H1 (cell line): ENCODE measurements at regions not wholly inside any gene's neighbourhood (a gene's known extent, or its start where the extent isn't known, plus 50 kb on each side); places are given as distances from the start of the nearest gene placed in this dataset.

Source experiments
- CTCF ChIA-PET: fragments of 300-600 bp; sonication (Branson Sonifier 250); formaldehyde crosslinking; loops from one replicate; lab custom pipeline; 2021; ENCODE audit not compliant: partially characterized antibody; lab: Charles Lee
- POLR2A ChIA-PET: fragments of 300-600 bp; sonication (Branson Sonifier 250); formaldehyde crosslinking; loops from one replicate; lab custom pipeline; 2021; ENCODE audit warnings: inconsistent platforms; ENCODE audit not compliant: partially characterized antibody; lab: Charles Lee
- DNase-seq, 2 experiments: peaks; one replicate each; pipeline versions ENCODE4 v3.0.0 to v3.0.0-alpha.2; 2010 to 2022; ENCODE audit warnings: low spot score in 2 of 2, low read depth in 1 of 2, mixed read lengths in 1 of 2
- FAIRE-seq: peaks from 2 replicates; lab custom pipeline; 2011; peaks lifted over from hg19 to GRCh38; lab: Jason Lieb, UNC
- H2AFZ ChIP-seq: 2 replicates; pipeline ENCODE4 v1.8.1; 2012; ENCODE audit warnings: low read length, inconsistent platforms
- H2AK5ac ChIP-seq: 2 replicates; pipeline ENCODE4 v1.6.1; 2013; ENCODE audit warnings: low read depth, low read length
- H2BK120ac ChIP-seq: replicated peaks from 2 replicates; pipeline ENCODE3; 2013; ENCODE audit warnings: low read depth, low read length, inconsistent platforms
- H2BK12ac ChIP-seq: 2 replicates; pipeline ENCODE4 v1.6.1; 2013; ENCODE audit warnings: low read depth, low read length
- H2BK15ac ChIP-seq: 2 replicates; pipeline ENCODE4 v1.6.1; 2013; ENCODE audit warnings: low read length
- H2BK20ac ChIP-seq: 2 replicates; pipeline ENCODE4 v1.6.1; 2013; ENCODE audit warnings: low read length
- H2BK5ac ChIP-seq: 2 replicates; pipeline ENCODE4 v1.6.1; 2013; ENCODE audit warnings: low read depth, low read length
- H3K14ac ChIP-seq: 2 replicates; pipeline ENCODE4 v1.6.1; 2013; ENCODE audit warnings: inconsistent platforms; ENCODE audit not compliant: insufficient read length
- H3K18ac ChIP-seq: 2 replicates; pipeline ENCODE4 v1.6.1; 2013; ENCODE audit warnings: low read length; ENCODE audit errors: extremely low read depth
- H3K23ac ChIP-seq: 2 replicates; pipeline ENCODE4 v1.6.1; 2013; ENCODE audit warnings: inconsistent platforms; ENCODE audit not compliant: insufficient read length
- H3K23me2 ChIP-seq: 2 replicates; pipeline ENCODE4 v1.6.1; 2013; ENCODE audit warnings: low read depth, low read length
- H3K27ac ChIP-seq: 2 replicates; pipeline ENCODE4 v1.6.1; 2011; ENCODE audit warnings: low read depth, low read length, inconsistent platforms
- H3K27me3 ChIP-seq, 4 experiments: replicated peaks in 1 of 4; 1 replicate in 1 of 4; 2 replicates in 3 of 4; pipeline versions ENCODE4 v1.6.1 to v1.8.1; 2011 to 2013; ENCODE audit warnings: low read length in 3 of 4, mild to moderate bottlenecking in 3 of 4, inconsistent platforms in 2 of 4, mixed read lengths in 2 of 4, moderate library complexity in 1 of 4; ENCODE audit not compliant: control insufficient read depth in 3 of 4, insufficient read depth in 3 of 4; ENCODE audit errors: extremely low read depth in 1 of 4
- H3K36me3 ChIP-seq, 4 experiments: 2 replicates each; pipeline versions ENCODE4 v1.6.1 to v1.8.1; 2011 to 2013; ENCODE audit warnings: mild to moderate bottlenecking in 4 of 4, low read length in 3 of 4, moderate library complexity in 2 of 4, control low read depth in 1 of 4, inconsistent platforms in 1 of 4; ENCODE audit not compliant: insufficient read depth in 4 of 4, control insufficient read depth in 2 of 4
- H3K4ac ChIP-seq: replicated peaks from 2 replicates; pipeline ENCODE3; 2013; ENCODE audit warnings: low read length, low read depth, mixed read lengths, inconsistent platforms; ENCODE audit not compliant: insufficient read length
- H3K4me1 ChIP-seq, 4 experiments: replicated peaks in 1 of 4; 1 replicate in 1 of 4; 2 replicates in 3 of 4; pipeline versions ENCODE4 v1.6.1 to v1.8.1; 2011 to 2013; ENCODE audit warnings: low read length in 3 of 4, inconsistent platforms in 2 of 4, mixed read lengths in 1 of 4; ENCODE audit not compliant: insufficient read depth in 4 of 4, control insufficient read depth in 3 of 4
- H3K4me2 ChIP-seq, 2 experiments: 2 replicates each; pipeline versions ENCODE4 v1.6.1 to v1.8.1; 2011 to 2013; ENCODE audit warnings: low read depth in 2 of 2, low read length in 2 of 2, control low read depth in 1 of 2, inconsistent platforms in 1 of 2, mild to moderate bottlenecking in 1 of 2; ENCODE audit not compliant: insufficient read depth in 1 of 2
- H3K4me3 ChIP-seq, 4 experiments: fragments of 200-600, 300-600 bp in 1 of 4; sonication (generic), shearing (Covaris generic), sonication (Bioruptor Twin) in 1 of 4; 2 replicates each; pipeline versions ENCODE4 v1.5.1 to v1.8.1; 2011 to 2016; ENCODE audit warnings: low read length in 4 of 4, low read depth in 3 of 4, control low read depth in 2 of 4, inconsistent platforms in 2 of 4, mild to moderate bottlenecking in 2 of 4, mixed read lengths in 1 of 4, moderate library complexity in 1 of 4; ENCODE audit not compliant: insufficient read depth in 2 of 4; ENCODE audit errors: extremely low read depth in 1 of 4
- H3K56ac ChIP-seq: replicated peaks from 2 replicates; pipeline ENCODE3; 2013; ENCODE audit warnings: low read depth, mild to moderate bottlenecking, mixed read lengths, low read length, inconsistent platforms; ENCODE audit not compliant: insufficient read length
- H3K79me1 ChIP-seq: 2 replicates; pipeline ENCODE4 v1.6.1; 2013; ENCODE audit warnings: low read depth, low read length, control low read depth
- H3K79me2 ChIP-seq, 2 experiments: 2 replicates each; pipeline versions ENCODE4 v1.6.1 to v1.8.1; 2012 to 2013; ENCODE audit warnings: low read length in 2 of 2, mild to moderate bottlenecking in 2 of 2, inconsistent platforms in 1 of 2; ENCODE audit not compliant: insufficient read depth in 2 of 2, control insufficient read depth in 1 of 2
- H3K9ac ChIP-seq, 4 experiments: replicated peaks in 1 of 4; 1 replicate in 1 of 4; 2 replicates in 3 of 4; pipeline versions ENCODE4 v1.6.1 to v1.8.1; 2011 to 2013; ENCODE audit warnings: low read depth in 3 of 4, low read length in 3 of 4, control low read depth in 2 of 4, mild to moderate bottlenecking in 2 of 4, moderate library complexity in 2 of 4, inconsistent platforms in 1 of 4; ENCODE audit errors: extremely low read depth in 1 of 4
- H3K9me3 ChIP-seq, 2 experiments: 2 replicates each; pipeline versions ENCODE4 v1.6.1 to v1.8.1; 2012 to 2013; ENCODE audit warnings: mild to moderate bottlenecking in 2 of 2, moderate library complexity in 2 of 2, control low read depth in 1 of 2, inconsistent platforms in 1 of 2, low read depth in 1 of 2, low read length in 1 of 2, mixed read lengths in 1 of 2; ENCODE audit not compliant: insufficient read depth in 2 of 2
- H4K20me1 ChIP-seq, 2 experiments: replicated peaks in 1 of 2; 2 replicates each; pipeline versions ENCODE3 to v1.8.1; 2011 to 2013; ENCODE audit warnings: inconsistent platforms in 2 of 2, low read length in 2 of 2, mild to moderate bottlenecking in 1 of 2; ENCODE audit not compliant: insufficient read depth in 2 of 2, control insufficient read depth in 1 of 2
- H4K5ac ChIP-seq: 2 replicates; pipeline ENCODE4 v1.6.1; 2013; ENCODE audit warnings: low read length, low read depth, mixed read lengths, inconsistent platforms; ENCODE audit not compliant: insufficient read length
- H4K8ac ChIP-seq: 2 replicates; pipeline ENCODE4 v1.8.0; 2013; ENCODE audit warnings: mild to moderate bottlenecking, moderate library complexity, low read length, inconsistent platforms; ENCODE audit not compliant: insufficient read depth; ENCODE audit errors: extremely low read depth
- H4K91ac ChIP-seq: replicated peaks from 2 replicates; pipeline ENCODE3; 2013; ENCODE audit warnings: low read length, mixed read lengths, inconsistent platforms; ENCODE audit not compliant: insufficient read length
- BACH1 ChIP-seq: IDR thresholded peaks from 2 replicates; pipeline ENCODE4 v1.6.1; 2012; ENCODE audit warnings: low read length, improper control_type of control experiment
- BCL11A ChIP-seq, 2 experiments: IDR thresholded peaks; one replicate each; pipeline ENCODE4 v1.6.1; 2011; ENCODE audit warnings: low read depth in 2 of 2, low read length in 2 of 2, mild to moderate bottlenecking in 2 of 2
- CEBPB ChIP-seq: IDR thresholded peaks from 2 replicates; pipeline ENCODE4 v1.6.1; 2012; ENCODE audit warnings: low read depth, low read length
- JUN ChIP-seq: IDR thresholded peaks from 2 replicates; pipeline ENCODE4 v1.6.1; 2011; ENCODE audit warnings: low read depth, mild to moderate bottlenecking, improper control_type of control experiment, low read length
- JUND ChIP-seq: IDR thresholded peaks from 2 replicates; pipeline ENCODE4 v1.6.1; 2011; ENCODE audit warnings: mild to moderate bottlenecking, improper control_type of control experiment, low read length
- RAD21 ChIP-seq, 2 experiments: IDR thresholded peaks in 1 of 2; conservative IDR thresholded peaks in 1 of 2; 2 replicates each; pipeline ENCODE4 v1.6.1; 2011; ENCODE audit warnings: low read depth in 2 of 2, low read length in 2 of 2, improper control_type of control experiment in 1 of 2, inconsistent platforms in 1 of 2, mild to moderate bottlenecking in 1 of 2, moderate library complexity in 1 of 2
- SIN3A ChIP-seq, 2 experiments: IDR thresholded peaks in 1 of 2; conservative IDR thresholded peaks in 1 of 2; 2 replicates each; pipeline ENCODE4 v1.6.1; 2011 to 2012; ENCODE audit warnings: low read length in 2 of 2, improper control_type of control experiment in 1 of 2, low read depth in 1 of 2, mild to moderate bottlenecking in 1 of 2
- SIRT6 ChIP-seq: IDR thresholded peaks from one replicate; pipeline ENCODE4 v1.7.1; 2012; ENCODE audit warnings: low read length, inconsistent platforms
- SRF ChIP-seq: IDR thresholded peaks from 2 replicates; pipeline ENCODE4 v1.6.1; 2011; ENCODE audit warnings: mild to moderate bottlenecking, low read depth, low read length, moderate library complexity
- TAF1 ChIP-seq: IDR thresholded peaks from 2 replicates; pipeline ENCODE4 v1.6.1; 2011; ENCODE audit warnings: mild to moderate bottlenecking, low read depth, low read length
- ZNF274 ChIP-seq: IDR thresholded peaks from 2 replicates; pipeline ENCODE4 v1.7.0; 2012; ENCODE audit warnings: low read length, borderline replicate concordance; ENCODE audit errors: extremely low read depth
- WGBS, 2 experiments: shearing (Covaris generic) in 1 of 2; methylation state at CpG; one replicate each; pipeline versions ENCODE4 v1.1.6 to v1.1.7; 2013 to 2015; ENCODE audit warnings: low lambda C conversion rate in 2 of 2, mixed read lengths in 2 of 2, inconsistent platforms in 1 of 2, low coverage in 1 of 2, missing lambda C conversion rate in 1 of 2; ENCODE audit not compliant: insufficient replicate concordance in 2 of 2, insufficient coverage in 1 of 2, insufficient read length in 1 of 2; ENCODE audit errors: extremely low coverage in 1 of 2, missing lambda C conversion rate in 1 of 2; 5-methylcytosine and 5-hydroxymethylcytosine counted together
- TF ChIP-seq, protein P1 (sequence below): IDR thresholded peaks from 2 replicates; pipeline ENCODE4 v1.6.1; 2012; ENCODE audit warnings: low read length, inconsistent platforms
- TF ChIP-seq, protein P2 (sequence below): IDR thresholded peaks from 2 replicates; pipeline ENCODE4 v1.6.1; 2011; ENCODE audit warnings: low read depth, mild to moderate bottlenecking, low read length; ENCODE audit not compliant: insufficient read depth

DNA sequence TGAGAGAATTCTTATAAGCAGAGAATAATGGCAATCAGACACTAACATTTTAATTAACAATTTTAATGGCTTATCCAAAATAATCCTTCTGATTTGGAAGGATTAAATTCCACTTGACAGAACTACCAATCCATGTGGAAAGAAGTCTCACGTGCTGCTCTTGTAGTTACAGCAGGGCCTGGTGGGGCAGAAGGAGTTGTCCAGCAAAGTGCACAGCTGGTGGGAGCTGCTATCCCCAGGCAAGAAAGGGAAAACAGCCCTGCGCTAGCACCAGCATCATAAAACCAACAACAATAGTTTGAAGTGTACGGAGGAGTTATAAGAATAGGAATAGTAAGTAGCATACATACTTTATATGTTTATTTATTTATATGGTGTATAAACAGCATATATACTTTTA is 127.4 kb upstream of the TRIM2 start:
- Histone ChIP-seq H2BK12ac (no peak overlapping the region), H3K9ac (no peak overlapping the region), H3K4ac (no peak overlapping the region), H3K79me2 (no peaks in the 10 kb centered on the region), H3K79me1 (no peaks in the 10 kb centered on the region), H4K20me1 (no peaks in the 10 kb centered on the region), H2BK120ac (no peak overlapping the region), H4K91ac (no peak overlapping the region), H4K5ac (no peak overlapping the region), H3K4me1 (no peaks in the 10 kb centered on the region; a peak in 1 of 7 replicates), H3K27ac (no peak overlapping the region), H2BK5ac (no peak overlapping the region), H3K4me3 (no peak overlapping the region), H3K9me3 (no peaks in the 10 kb centered on the region), H2AFZ (no peak overlapping the region), H3K23me2 (no peaks in the 10 kb centered on the region), H3K14ac (no peak overlapping the region), H3K23ac (no peak overlapping the region), H3K4me2 (no peak overlapping the region), H4K8ac (no peak overlapping the region), H3K36me3 (no peaks in the 10 kb centered on the region), H3K56ac (no peak overlapping the region), H2AK5ac (no peak overlapping the region), H3K27me3 (no peaks in the 10 kb centered on the region), H3K18ac (no peak overlapping the region), H2BK15ac (no peak overlapping the region), H2BK20ac (no peak overlapping the region)
- FAIRE-seq (no peak), DNase-seq (no peak)
- ChIA-PET CTCF (interaction anchor here (0.9 kb wide), 1 partner anchor 22 kb away, joined by 3 read pairs; no protein-coding TSS in a partner anchor), POLR2A (no interaction called here)
- WGBS, 2 experiments: 84% methylated on average over 3 of the region's 3 CpGs; no CpG with 5 or more reads in 1 of the 2 experiments
- TF ChIP-seq BACH1: no peak
- TF ChIP-seq TAF1: no peak
- no peak for TF ChIP-seq CEBPB
- no peak for TF ChIP-seq JUN
- TF ChIP-seq SIN3A (conservative IDR thresholded peaks at IDR 0.05 in 1 of 2, IDR thresholded peaks at IDR 0.05 in 1 of 2; ENCODE audit: low read depth in 1 of 2, low read length in 2 of 2): no peak
- TF ChIP-seq, protein P1, sequence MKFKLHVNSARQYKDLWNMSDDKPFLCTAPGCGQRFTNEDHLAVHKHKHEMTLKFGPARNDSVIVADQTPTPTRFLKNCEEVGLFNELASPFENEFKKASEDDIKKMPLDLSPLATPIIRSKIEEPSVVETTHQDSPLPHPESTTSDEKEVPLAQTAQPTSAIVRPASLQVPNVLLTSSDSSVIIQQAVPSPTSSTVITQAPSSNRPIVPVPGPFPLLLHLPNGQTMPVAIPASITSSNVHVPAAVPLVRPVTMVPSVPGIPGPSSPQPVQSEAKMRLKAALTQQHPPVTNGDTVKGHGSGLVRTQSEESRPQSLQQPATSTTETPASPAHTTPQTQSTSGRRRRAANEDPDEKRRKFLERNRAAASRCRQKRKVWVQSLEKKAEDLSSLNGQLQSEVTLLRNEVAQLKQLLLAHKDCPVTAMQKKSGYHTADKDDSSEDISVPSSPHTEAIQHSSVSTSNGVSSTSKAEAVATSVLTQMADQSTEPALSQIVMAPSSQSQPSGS: no peak
- TF ChIP-seq, protein P2, sequence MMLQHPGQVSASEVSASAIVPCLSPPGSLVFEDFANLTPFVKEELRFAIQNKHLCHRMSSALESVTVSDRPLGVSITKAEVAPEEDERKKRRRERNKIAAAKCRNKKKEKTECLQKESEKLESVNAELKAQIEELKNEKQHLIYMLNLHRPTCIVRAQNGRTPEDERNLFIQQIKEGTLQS: no peak
- TF ChIP-seq JUND: no peak
- TF ChIP-seq RAD21 (IDR thresholded peaks at IDR 0.05 in 1 of 2, conservative IDR thresholded peaks at IDR 0.05 in 1 of 2; ENCODE audit: low read depth in 2 of 2, low read length in 2 of 2): no peak
- no peak for TF ChIP-seq ZNF274
- TF ChIP-seq SRF: no peak
- TF ChIP-seq BCL11A (IDR thresholded peaks at IDR 0.05; ENCODE audit: low read depth in 2 of 2, low read length in 2 of 2): no peak
- no peak for TF ChIP-seq SIRT6
